ENCODE measurements at regions not wholly inside any gene's neighbourhood (a gene's known extent, or its start where the extent isn't known, plus 50 kb on each side); places are given as distances from the start of the nearest gene placed in this dataset.

DNA sequence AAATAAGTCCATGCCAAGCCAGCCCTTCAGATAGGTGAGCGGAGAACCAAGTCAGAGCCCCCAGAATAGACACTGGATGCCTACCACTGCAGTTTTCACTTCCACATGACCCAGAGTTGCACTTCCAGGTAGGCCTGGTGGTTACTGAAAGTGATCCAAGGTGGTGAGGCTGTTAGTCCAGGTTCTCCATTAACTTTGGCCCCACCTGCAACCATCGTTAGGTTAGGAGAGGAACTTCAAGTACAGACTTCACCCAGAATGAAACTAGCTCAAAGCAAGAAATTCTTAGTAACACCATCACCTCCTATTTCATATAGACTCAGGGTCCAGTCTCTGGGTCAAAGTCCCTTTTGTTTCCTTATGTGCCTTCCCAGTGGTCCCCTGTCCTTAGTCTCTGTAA is 293.1 kb upstream of the ID2 start:
- no peak for TF ChIP-seq TAF1 (IDR thresholded peaks at IDR 0.05; ENCODE audit: low read depth)

DNA sequence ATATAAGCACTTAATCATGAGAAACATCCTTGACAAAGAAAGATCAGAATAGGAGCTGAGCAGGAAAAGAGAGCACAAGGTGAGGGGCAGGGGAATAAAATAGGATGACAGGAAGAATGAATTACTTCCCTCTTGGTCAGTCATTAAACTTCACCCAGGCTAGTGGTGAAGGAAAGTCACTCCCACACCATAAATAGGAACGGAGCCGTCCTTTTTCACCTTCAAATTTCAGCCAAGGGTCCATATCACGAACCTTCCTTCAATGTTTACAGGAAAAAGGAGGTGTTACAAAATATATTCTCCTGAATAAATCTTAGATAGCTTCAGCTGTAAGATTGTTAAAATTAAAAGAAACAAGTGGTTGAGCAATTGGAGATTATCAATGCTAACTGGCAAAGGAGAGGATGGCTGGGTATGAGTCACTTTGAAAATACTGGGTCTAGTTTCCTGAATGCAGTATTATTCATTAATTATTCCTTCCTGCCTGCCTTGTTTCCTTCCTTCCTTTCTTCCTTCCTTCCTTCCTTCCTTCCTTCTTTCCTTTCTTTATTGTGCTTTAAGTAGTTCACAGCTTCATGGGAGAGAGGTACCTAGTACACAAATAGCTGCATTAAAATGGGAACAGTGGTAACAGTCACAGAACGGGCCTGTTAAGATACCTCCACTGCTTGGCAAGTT is 292.3 kb upstream of the ID2 start:
- TF ChIP-seq EGR1 (IDR thresholded peaks at IDR 0.05) (no peak), USF1 (IDR thresholded peaks at IDR 0.05) (no peak), CREB1 (IDR thresholded peaks at IDR 0.05; ENCODE audit: low read depth) (no peak), CEBPB (IDR thresholded peaks at IDR 0.05) (no peak), TAF1 (IDR thresholded peaks at IDR 0.05; ENCODE audit: low read depth) (no peak), TCF12 (IDR thresholded peaks at IDR 0.05; ENCODE audit: low read depth) (no peak), ZBTB7A (IDR thresholded peaks at IDR 0.05; ENCODE audit: low read depth) (no peak), FOXM1 (IDR thresholded peaks at IDR 0.05; ENCODE audit: borderline replicate concordance, low read depth) (no peak), TEAD4 (IDR thresholded peaks at IDR 0.05) (no peak), MAX (IDR thresholded peaks at IDR 0.05) (no peak), RAD21 (IDR thresholded peaks at IDR 0.05; ENCODE audit: low read depth) (no peak), NFIC (IDR thresholded peaks at IDR 0.05) (no peak), EP300 (IDR thresholded peaks at IDR 0.05; ENCODE audit: borderline replicate concordance) (no peak), YY1 (IDR thresholded peaks at IDR 0.05; ENCODE audit: low read depth) (no peak)
- TF ChIP-seq, protein P1, sequence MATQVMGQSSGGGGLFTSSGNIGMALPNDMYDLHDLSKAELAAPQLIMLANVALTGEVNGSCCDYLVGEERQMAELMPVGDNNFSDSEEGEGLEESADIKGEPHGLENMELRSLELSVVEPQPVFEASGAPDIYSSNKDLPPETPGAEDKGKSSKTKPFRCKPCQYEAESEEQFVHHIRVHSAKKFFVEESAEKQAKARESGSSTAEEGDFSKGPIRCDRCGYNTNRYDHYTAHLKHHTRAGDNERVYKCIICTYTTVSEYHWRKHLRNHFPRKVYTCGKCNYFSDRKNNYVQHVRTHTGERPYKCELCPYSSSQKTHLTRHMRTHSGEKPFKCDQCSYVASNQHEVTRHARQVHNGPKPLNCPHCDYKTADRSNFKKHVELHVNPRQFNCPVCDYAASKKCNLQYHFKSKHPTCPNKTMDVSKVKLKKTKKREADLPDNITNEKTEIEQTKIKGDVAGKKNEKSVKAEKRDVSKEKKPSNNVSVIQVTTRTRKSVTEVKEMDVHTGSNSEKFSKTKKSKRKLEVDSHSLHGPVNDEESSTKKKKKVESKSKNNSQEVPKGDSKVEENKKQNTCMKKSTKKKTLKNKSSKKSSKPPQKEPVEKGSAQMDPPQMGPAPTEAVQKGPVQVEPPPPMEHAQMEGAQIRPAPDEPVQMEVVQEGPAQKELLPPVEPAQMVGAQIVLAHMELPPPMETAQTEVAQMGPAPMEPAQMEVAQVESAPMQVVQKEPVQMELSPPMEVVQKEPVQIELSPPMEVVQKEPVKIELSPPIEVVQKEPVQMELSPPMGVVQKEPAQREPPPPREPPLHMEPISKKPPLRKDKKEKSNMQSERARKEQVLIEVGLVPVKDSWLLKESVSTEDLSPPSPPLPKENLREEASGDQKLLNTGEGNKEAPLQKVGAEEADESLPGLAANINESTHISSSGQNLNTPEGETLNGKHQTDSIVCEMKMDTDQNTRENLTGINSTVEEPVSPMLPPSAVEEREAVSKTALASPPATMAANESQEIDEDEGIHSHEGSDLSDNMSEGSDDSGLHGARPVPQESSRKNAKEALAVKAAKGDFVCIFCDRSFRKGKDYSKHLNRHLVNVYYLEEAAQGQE (IDR thresholded peaks at IDR 0.05; ENCODE audit: low read depth): no peak

- TF ChIP-seq TAF1 (IDR thresholded peaks at IDR 0.05; ENCODE audit: low read depth) (no peak), TEAD4 (IDR thresholded peaks at IDR 0.05) (no peak), EP300 (IDR thresholded peaks at IDR 0.05; ENCODE audit: borderline replicate concordance) (no peak), NFIC (IDR thresholded peaks at IDR 0.05) (no peak), ZBTB7A (IDR thresholded peaks at IDR 0.05; ENCODE audit: low read depth) (no peak), EGR1 (IDR thresholded peaks at IDR 0.05) (no peak), TCF12 (IDR thresholded peaks at IDR 0.05; ENCODE audit: low read depth) (no peak), MAX (IDR thresholded peaks at IDR 0.05) (no peak), YY1 (IDR thresholded peaks at IDR 0.05; ENCODE audit: low read depth) (no peak)
Measured at GRCh38 chr2:8391126-8391525, 290.7 kb upstream of the ID2 start.

- no peak for TF ChIP-seq TAF1 (IDR thresholded peaks at IDR 0.05; ENCODE audit: low read depth)
- TF ChIP-seq CREB1 (IDR thresholded peaks at IDR 0.05; ENCODE audit: low read depth): no peak
- no peak for TF ChIP-seq TCF12 (IDR thresholded peaks at IDR 0.05; ENCODE audit: low read depth)
- no peak for TF ChIP-seq RAD21 (IDR thresholded peaks at IDR 0.05; ENCODE audit: low read depth)
- no peak for TF ChIP-seq EP300 (IDR thresholded peaks at IDR 0.05; ENCODE audit: borderline replicate concordance)
- TF ChIP-seq FOXM1 (IDR thresholded peaks at IDR 0.05; ENCODE audit: borderline replicate concordance, low read depth): no peak
- no peak for TF ChIP-seq NFIC (IDR thresholded peaks at IDR 0.05)
- no peak for TF ChIP-seq TEAD4 (IDR thresholded peaks at IDR 0.05)
- TF ChIP-seq, protein P1 (IDR thresholded peaks at IDR 0.05; ENCODE audit: low read depth): no peak
- TF ChIP-seq ZBTB7A (IDR thresholded peaks at IDR 0.05; ENCODE audit: low read depth): no peak
- no peak for TF ChIP-seq MAX (IDR thresholded peaks at IDR 0.05)
- no peak for TF ChIP-seq YY1 (IDR thresholded peaks at IDR 0.05; ENCODE audit: low read depth)
Measured at GRCh38 chr2:8391584-8391983, 290.3 kb upstream of the ID2 start.

DNA sequence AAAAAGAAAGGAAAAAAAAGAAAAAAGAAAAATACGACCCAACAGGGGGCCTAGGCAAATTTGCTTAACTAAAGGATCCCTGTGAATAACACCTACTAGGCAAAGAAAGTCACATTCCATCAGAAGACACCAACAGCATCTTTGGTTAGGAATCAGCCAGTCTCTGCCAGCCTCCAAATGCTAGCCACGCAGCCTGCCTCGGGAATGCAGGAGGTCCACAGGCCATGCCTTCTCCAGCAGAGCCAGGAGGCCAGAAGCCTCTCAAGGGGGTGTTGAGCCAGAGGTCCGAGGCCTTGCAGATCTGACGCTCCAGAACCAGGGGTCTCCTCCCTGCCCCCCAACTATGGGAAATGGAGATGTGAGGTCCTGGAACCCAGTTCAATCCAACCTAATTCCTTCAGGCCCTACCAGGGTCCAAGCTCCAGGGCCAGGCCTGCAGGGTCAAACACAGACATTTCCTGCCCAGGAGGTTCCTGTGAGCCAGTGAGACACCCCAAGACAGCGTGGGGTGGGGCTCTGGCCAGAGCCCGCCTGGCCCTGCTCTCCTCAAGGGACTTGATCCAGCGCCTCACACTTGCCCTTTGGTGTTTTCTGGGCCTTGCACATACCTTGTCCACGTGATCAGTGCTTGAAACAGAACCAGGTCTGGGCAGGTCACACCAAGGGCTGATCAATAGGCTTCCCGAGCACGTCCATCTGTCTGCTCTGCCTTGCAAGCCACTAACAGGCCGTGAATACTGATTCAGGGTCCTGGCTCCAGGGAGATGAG is 289.6 kb upstream of the ID2 start:
- no peak for TF ChIP-seq EP300 (IDR thresholded peaks at IDR 0.05; ENCODE audit: borderline replicate concordance)
- no peak for TF ChIP-seq USF1 (IDR thresholded peaks at IDR 0.05)
- TF ChIP-seq TAF1 (IDR thresholded peaks at IDR 0.05; ENCODE audit: low read depth): no peak
- TF ChIP-seq MAX (IDR thresholded peaks at IDR 0.05): no peak
- no peak for TF ChIP-seq YY1 (IDR thresholded peaks at IDR 0.05; ENCODE audit: low read depth)
- no peak for TF ChIP-seq FOXM1 (IDR thresholded peaks at IDR 0.05; ENCODE audit: borderline replicate concordance, low read depth)
- TF ChIP-seq CREB1 (IDR thresholded peaks at IDR 0.05; ENCODE audit: low read depth): no peak
- TF ChIP-seq CEBPB (IDR thresholded peaks at IDR 0.05): no peak
- TF ChIP-seq NFIC (IDR thresholded peaks at IDR 0.05): no peak
- TF ChIP-seq ZBTB7A (IDR thresholded peaks at IDR 0.05; ENCODE audit: low read depth): no peak
